Nephron (organoid): ENCODE measurements at regions not wholly inside any gene's neighbourhood (a gene's known extent, or its start where the extent isn't known, plus 50 kb on each side); places are given as distances from the start of the nearest gene placed in this dataset.

Experiments
- H3K27ac Mint-ChIP-seq, 3 experiments: 2 replicates each; pipeline ENCODE4 v1.8.0; 2020; ENCODE audit warnings: mixed read lengths in 3 of 3, mild to moderate bottlenecking in 2 of 3, moderate library complexity in 1 of 3
- H3K27me3 Mint-ChIP-seq: 2 replicates; pipeline ENCODE4 v1.8.0; 2021; ENCODE audit warnings: low read depth, mild to moderate bottlenecking, moderate library complexity, mixed read lengths
- H3K36me3 Mint-ChIP-seq: 2 replicates; pipeline ENCODE4 v1.8.0; 2020; ENCODE audit warnings: low read depth, mixed read lengths
- H3K4me1 Mint-ChIP-seq: 2 replicates; pipeline ENCODE4 v1.8.0; 2020; ENCODE audit warnings: mixed read lengths
- H3K4me3 Mint-ChIP-seq, 3 experiments: 2 replicates each; pipeline ENCODE4 v1.8.0; 2020; ENCODE audit warnings: mild to moderate bottlenecking in 3 of 3, mixed read lengths in 3 of 3, moderate library complexity in 2 of 3
- H3K9me3 Mint-ChIP-seq: 2 replicates; pipeline ENCODE4 v1.8.0; 2020; ENCODE audit warnings: mixed read lengths
- TF ChIP-seq, protein P1 (sequence below), 3 experiments: fragments of 200-600 bp; sonication (generic); IDR thresholded peaks; one replicate each; pipeline ENCODE4 v1.5.0; 2021; ENCODE audit warnings: antibody characterized with exemption in 3 of 3; ENCODE audit not compliant: unreplicated experiment in 3 of 3

DNA sequence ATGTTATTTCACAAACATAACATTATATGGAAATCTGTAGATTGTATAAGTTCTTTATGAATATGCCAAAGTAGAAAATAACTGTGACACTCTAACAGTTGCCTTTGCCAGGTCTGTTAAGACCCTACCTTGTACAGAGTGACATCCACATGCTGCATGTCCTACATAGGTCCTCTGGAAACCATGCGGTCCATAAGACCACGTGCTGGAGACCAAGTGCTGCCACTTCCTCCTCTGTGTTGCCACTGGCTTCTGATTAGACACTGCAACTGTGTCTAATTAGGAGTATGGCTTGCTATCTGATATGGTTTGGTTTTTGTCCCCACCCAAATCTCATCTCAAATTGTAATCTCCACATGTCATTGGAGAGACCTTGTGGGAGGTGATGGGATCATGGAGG, 855.5 kb upstream of the SEMA6D start:
- H3K36me3 Mint-ChIP-seq, result no peaks in the 10 kb centered on the region
- no peak overlapping the region for H3K27ac Mint-ChIP-seq

DNA sequence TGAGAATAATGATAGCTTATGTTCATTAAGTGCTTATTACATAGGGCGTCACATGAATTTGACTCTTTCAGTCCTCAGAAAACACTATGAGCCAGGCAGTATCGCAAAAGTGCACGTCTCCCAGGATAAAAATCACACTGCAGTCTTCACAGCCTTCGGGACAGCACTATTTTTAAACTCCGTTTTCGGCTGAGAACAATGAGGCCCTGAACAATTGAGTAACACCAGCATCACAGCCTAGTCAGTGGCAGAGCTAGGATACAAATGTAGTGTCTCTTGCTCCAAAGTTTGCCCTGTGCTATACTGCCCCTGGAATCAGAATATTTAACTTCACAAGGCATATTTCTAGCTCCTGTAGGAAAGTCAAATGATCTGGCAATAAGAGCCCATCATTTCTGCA, 852.1 kb upstream of the SEMA6D start:
- Mint-ChIP-seq H3K4me3 (no peak overlapping the region), H3K27me3 (no peaks in the 10 kb centered on the region), H3K36me3 (no peaks in the 10 kb centered on the region), H3K9me3 (no peaks in the 10 kb centered on the region), H3K4me1 (no peaks in the 10 kb centered on the region), H3K27ac (no peak overlapping the region)
- TF ChIP-seq, protein P1, sequence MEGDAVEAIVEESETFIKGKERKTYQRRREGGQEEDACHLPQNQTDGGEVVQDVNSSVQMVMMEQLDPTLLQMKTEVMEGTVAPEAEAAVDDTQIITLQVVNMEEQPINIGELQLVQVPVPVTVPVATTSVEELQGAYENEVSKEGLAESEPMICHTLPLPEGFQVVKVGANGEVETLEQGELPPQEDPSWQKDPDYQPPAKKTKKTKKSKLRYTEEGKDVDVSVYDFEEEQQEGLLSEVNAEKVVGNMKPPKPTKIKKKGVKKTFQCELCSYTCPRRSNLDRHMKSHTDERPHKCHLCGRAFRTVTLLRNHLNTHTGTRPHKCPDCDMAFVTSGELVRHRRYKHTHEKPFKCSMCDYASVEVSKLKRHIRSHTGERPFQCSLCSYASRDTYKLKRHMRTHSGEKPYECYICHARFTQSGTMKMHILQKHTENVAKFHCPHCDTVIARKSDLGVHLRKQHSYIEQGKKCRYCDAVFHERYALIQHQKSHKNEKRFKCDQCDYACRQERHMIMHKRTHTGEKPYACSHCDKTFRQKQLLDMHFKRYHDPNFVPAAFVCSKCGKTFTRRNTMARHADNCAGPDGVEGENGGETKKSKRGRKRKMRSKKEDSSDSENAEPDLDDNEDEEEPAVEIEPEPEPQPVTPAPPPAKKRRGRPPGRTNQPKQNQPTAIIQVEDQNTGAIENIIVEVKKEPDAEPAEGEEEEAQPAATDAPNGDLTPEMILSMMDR (IDR thresholded peaks at IDR 0.05; ENCODE audit: unreplicated experiment in 3 of 3), result no peak

More for the DNA sequence above, 855.5 kb upstream of the SEMA6D start:
- Mint-ChIP-seq H3K27me3 (no peaks in the 10 kb centered on the region), H3K9me3 (no peaks in the 10 kb centered on the region), H3K4me3 (no peak overlapping the region), H3K4me1 (peaks cover 5% of the 10 kb centered on the region)
- TF ChIP-seq, protein P1 (IDR thresholded peaks at IDR 0.05; ENCODE audit: unreplicated experiment in 3 of 3), result no peak

DNA sequence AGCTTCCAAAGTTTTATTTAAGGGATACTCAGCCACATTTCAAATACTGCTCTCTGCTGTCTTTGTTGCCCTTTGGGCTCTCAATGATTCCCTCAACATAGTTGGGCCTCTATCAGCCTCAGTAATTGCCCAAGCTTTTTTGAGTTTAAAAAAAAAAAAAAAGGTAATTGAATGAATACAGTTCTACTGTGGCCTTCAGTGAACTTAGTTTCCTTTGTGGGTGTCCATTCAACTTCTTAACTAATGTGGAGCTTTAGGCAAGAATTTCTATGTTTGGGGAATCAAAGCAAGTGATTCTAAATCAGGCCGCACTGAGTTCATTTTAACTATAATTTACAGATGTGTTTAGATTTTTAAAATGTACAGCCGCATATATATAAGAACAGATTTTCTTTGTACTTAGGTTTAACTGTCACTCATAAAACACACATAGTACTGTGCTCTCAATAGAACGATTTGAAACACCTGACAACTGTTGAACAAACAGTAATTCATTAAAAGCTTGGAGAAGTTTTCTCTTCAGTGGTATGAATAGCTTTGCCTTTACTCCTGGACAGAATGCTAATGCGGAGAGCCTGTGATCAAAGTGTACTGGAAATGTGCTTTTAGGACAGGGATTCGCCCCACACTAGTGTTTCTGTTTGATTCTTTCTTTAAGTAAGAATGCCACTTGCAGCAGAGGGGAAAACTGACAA, 844.9 kb upstream of the SEMA6D start:
- no peaks in the 10 kb centered on the region for H3K4me1 Mint-ChIP-seq
- H3K9me3 Mint-ChIP-seq, result peaks cover 2% of the 10 kb centered on the region
- H3K36me3 Mint-ChIP-seq, result no peaks in the 10 kb centered on the region
- TF ChIP-seq, protein P1 (IDR thresholded peaks at IDR 0.05; ENCODE audit: unreplicated experiment in 3 of 3), result no peak
- H3K4me3 Mint-ChIP-seq, result no peak overlapping the region
- no peak overlapping the region for H3K27ac Mint-ChIP-seq
- H3K27me3 Mint-ChIP-seq, result no peaks in the 10 kb centered on the region

DNA sequence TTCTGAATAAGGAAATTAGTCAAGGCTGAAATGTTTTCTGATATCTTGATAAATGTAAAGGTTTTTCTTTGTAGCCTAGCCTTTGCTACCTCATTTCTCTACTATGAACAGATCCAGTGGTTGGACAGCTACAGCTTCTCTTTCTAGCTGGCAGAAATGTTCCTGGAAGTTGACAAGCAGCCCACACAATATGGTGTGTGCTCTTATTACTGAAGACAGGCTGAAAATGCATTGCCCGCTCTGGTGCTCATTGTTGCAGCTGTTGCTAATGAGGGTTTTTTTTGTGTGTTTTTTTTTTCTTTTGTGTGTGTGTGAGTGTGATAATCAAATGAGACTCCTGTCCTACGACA, 844.3 kb upstream of the SEMA6D start:
- Mint-ChIP-seq H3K27me3 (no peaks in the 10 kb centered on the region), H3K9me3 (peaks cover 2% of the 10 kb centered on the region), H3K4me1 (no peaks in the 10 kb centered on the region), H3K36me3 (no peaks in the 10 kb centered on the region), H3K4me3 (no peak overlapping the region), H3K27ac (no peak overlapping the region)
- TF ChIP-seq, protein P1 (IDR thresholded peaks at IDR 0.05; ENCODE audit: unreplicated experiment in 3 of 3), result no peak

DNA sequence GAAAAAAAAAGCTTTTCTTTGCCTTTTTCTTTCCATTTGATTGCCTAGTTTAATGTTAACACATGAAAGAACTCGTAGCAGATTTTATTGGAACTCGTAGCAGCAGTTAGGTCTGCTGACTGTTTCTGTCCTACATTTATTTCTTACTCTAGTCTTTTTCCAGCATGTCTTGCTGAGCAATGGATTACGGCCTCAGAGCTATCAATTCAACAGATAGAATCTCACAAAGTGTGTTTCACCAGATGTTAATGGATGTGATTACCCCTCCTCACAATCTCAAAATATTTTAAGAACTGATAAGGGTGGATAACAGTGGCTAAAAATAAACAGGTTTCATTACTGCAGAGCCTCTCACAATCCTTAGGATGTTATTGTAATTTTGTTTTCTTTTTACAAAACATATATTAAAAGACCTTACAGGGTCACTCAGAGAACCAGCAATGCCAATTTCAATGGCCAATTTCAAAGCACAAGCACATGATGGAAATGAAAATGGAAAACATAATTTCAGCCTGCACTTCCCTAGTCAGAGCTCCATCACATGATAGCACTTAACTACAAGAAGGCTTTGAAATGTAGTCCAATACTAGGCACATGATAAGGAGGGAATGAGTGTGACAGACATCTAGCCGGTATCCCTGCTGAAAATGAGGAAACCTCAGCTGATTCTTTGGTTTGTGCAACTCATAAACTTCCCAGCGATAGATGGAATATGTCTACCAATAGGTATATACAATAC, 838.1 kb upstream of the SEMA6D start:
- TF ChIP-seq, protein P1 (IDR thresholded peaks at IDR 0.05; ENCODE audit: unreplicated experiment in 3 of 3), result no peak
- no peak overlapping the region for H3K27ac Mint-ChIP-seq
- H3K9me3 Mint-ChIP-seq, result peaks cover 5% of the 10 kb centered on the region
- no peaks in the 10 kb centered on the region for H3K4me1 Mint-ChIP-seq
- H3K4me3 Mint-ChIP-seq, result no peak overlapping the region
- no peaks in the 10 kb centered on the region for H3K36me3 Mint-ChIP-seq
- peaks cover 4% of the 10 kb centered on the region for H3K27me3 Mint-ChIP-seq

DNA sequence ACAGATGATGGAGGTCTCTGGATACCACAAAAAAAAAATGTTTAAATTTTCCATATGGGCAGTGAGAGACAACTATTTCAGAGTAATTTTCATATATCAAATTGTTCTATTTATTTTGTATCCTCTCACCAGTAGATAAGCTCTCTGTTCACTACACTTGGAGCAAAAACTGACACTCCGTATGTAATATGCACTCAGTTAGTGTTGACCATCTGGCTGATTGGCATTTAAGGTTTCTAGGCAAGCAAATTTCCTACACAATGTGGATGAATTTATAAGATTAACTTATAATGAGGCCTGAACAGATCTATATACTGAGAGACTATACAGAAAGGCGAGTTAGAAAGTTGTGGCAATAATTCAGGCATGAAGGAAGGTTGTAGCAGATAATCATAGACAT, 836.5 kb upstream of the SEMA6D start:
- Mint-ChIP-seq H3K4me3 (no peak overlapping the region), H3K4me1 (no peaks in the 10 kb centered on the region), H3K27me3 (peaks cover 4% of the 10 kb centered on the region), H3K27ac (no peak overlapping the region), H3K9me3 (peaks cover 3% of the 10 kb centered on the region), H3K36me3 (no peaks in the 10 kb centered on the region)
- TF ChIP-seq, protein P1 (IDR thresholded peaks at IDR 0.05; ENCODE audit: unreplicated experiment in 3 of 3), result no peak
